Panc1 (cell line): ENCODE measurements at regions not wholly inside any gene's neighbourhood (a gene's known extent, or its start where the extent isn't known, plus 50 kb on each side); places are given as distances from the start of the nearest gene placed in this dataset.
A peak's percentile ranks its signal among the peaks of the same experiment; 100 is the strongest.

ENCODE experiments used
- ATAC-seq: fragments of 200-7000 bp; cut with Tn5 transposase; 2 replicates; pipeline ENCODE4 v1.9.1; 2020; ENCODE audit warnings: mild to moderate bottlenecking, moderate library complexity
- BruUV-seq: library from RNA; stranded (reverse); fragments of 400-500 nt; replicated peaks from 2 replicates; lab custom pipeline; 2021; lab: Mats Ljungman, UMichigan
- CTCF ChIA-PET: fragments of 300-600 bp; sonication (Branson Sonifier 250); formaldehyde crosslinking; loops from one replicate; lab custom pipeline; 2022; ENCODE audit warnings: antibody characterized with exemption; lab: Charles Lee
- POLR2A ChIA-PET: fragments of 300-600 bp; sonication (Branson Sonifier 250); formaldehyde crosslinking; loops from one replicate; lab custom pipeline; 2022; ENCODE audit warnings: antibody characterized with exemption; lab: Charles Lee
- DNase-seq: peaks from one replicate; pipeline ENCODE4 v3.0.0-alpha.2; 2010; ENCODE audit warnings: low read depth, low spot score
- H3K27ac ChIP-seq: 2 replicates; pipeline ENCODE4 v1.5.1; 2011; ENCODE audit warnings: mild to moderate bottlenecking, low read length, inconsistent platforms
- H3K27me3 ChIP-seq: fragments of 200-500 bp; sonication (Bioruptor generic); 2 replicates; pipeline ENCODE4 v1.6.0; 2014; ENCODE audit warnings: low read length, inconsistent platforms; ENCODE audit not compliant: control insufficient read depth, insufficient read depth
- H3K36me3 ChIP-seq: fragments of 200-500 bp; sonication (Bioruptor generic); 2 replicates; pipeline ENCODE4 v1.5.1; 2014; ENCODE audit warnings: inconsistent platforms, mild to moderate bottlenecking, low read length, moderate library complexity; ENCODE audit not compliant: control insufficient read depth, insufficient read depth
- H3K4me1 ChIP-seq: 2 replicates; pipeline ENCODE4 v1.5.1; 2011; ENCODE audit warnings: inconsistent platforms, mild to moderate bottlenecking, low read length, moderate library complexity; ENCODE audit not compliant: control insufficient read depth, insufficient read depth
- H3K4me3 ChIP-seq, 2 experiments: 2 replicates each; pipeline ENCODE4 v1.5.1; 2011 to 2012; ENCODE audit warnings: low read depth in 2 of 2, low read length in 2 of 2, mild to moderate bottlenecking in 2 of 2, inconsistent platforms in 1 of 2, moderate library complexity in 1 of 2
- H3K9me3 ChIP-seq: fragments of 200-500 bp; sonication (Bioruptor generic); 2 replicates; pipeline ENCODE4 v1.5.1; 2014; ENCODE audit warnings: low read depth, mild to moderate bottlenecking, inconsistent platforms, low read length, moderate library complexity; ENCODE audit not compliant: control insufficient read depth, insufficient read depth
- POLR2AphosphoS5 ChIP-seq: IDR thresholded peaks from 2 replicates; pipeline ENCODE4 v1.6.1; 2012; ENCODE audit warnings: mild to moderate bottlenecking, low read depth, low read length, moderate library complexity
- SIN3A ChIP-seq: IDR thresholded peaks from 2 replicates; pipeline ENCODE4 v1.6.1; 2012; ENCODE audit warnings: low read depth, mild to moderate bottlenecking, low read length, moderate library complexity, borderline replicate concordance; ENCODE audit not compliant: insufficient read depth
- TCF7L2 ChIP-seq: IDR thresholded peaks from 2 replicates; pipeline ENCODE4 v1.6.1; 2011; ENCODE audit warnings: mild to moderate bottlenecking, low read depth, low read length, inconsistent platforms
- in situ Hi-C: cut with HindIII; loops from 2 replicates; pipeline ENCODE4 v1.10.0; 2016; ENCODE audit warnings: low sequenced_read_pairs, low pct_unique_long_range_greater_than_20kb
- intact Hi-C: fragments of 100-400 bp; cut with micrococcal nuclease; formaldehyde crosslinking; loops from one replicate; pipeline ENCODE4 v1.10.0; 2022; ENCODE audit not compliant: unreplicated experiment
- TF ChIP-seq, protein P1 (sequence below): fragments of 450-650 bp; IDR thresholded peaks from 2 replicates; pipeline ENCODE4 v1.5.1; 2017; ENCODE audit warnings: mild to moderate bottlenecking
- TF ChIP-seq, protein P2 (sequence below), 2 experiments: IDR thresholded peaks; 2 replicates each; pipeline ENCODE4 v1.6.1; 2011 to 2012; ENCODE audit warnings: low read depth in 2 of 2, control low read depth in 1 of 2, low read length in 1 of 2, mild to moderate bottlenecking in 1 of 2, moderate library complexity in 1 of 2; ENCODE audit not compliant: insufficient read depth in 1 of 2

DNA sequence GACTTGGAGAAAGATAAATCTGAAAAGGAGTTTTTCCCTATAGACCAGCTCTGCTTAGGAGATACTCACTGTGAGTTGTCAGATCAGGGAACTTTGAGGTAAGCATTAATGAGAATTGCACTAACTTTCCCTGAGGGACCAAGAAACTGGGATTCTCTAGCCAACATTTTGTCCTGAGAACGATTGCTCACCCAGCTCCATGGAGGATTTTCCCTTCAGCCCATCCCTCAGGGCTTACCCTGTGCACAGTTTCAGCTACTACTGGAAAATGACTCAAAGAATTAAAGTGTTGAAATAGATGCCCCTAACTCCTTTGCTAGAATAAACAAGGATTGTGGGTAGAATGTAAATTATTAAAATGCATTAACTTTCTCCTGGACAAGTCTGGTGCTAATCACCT lies 237.2 kb upstream of the IL12B start:
- no TSS peak for BruUV-seq
- no peak overlapping the region for H3K27ac ChIP-seq
- POLR2A ChIA-PET = no interaction called here
- in situ Hi-C loops (no loop called here), intact Hi-C loops (no loop called here)
- no peaks in the 10 kb centered on the region for H3K9me3 ChIP-seq
- CTCF ChIA-PET = no interaction called here
- no peak for DNase-seq
- H3K36me3 ChIP-seq = no peaks in the 10 kb centered on the region
- 0 out of 2 replicates have a peak, but pooled peaks cover 7% of the 10 kb centered on the region for H3K4me1 ChIP-seq
- TF ChIP-seq, protein P1, sequence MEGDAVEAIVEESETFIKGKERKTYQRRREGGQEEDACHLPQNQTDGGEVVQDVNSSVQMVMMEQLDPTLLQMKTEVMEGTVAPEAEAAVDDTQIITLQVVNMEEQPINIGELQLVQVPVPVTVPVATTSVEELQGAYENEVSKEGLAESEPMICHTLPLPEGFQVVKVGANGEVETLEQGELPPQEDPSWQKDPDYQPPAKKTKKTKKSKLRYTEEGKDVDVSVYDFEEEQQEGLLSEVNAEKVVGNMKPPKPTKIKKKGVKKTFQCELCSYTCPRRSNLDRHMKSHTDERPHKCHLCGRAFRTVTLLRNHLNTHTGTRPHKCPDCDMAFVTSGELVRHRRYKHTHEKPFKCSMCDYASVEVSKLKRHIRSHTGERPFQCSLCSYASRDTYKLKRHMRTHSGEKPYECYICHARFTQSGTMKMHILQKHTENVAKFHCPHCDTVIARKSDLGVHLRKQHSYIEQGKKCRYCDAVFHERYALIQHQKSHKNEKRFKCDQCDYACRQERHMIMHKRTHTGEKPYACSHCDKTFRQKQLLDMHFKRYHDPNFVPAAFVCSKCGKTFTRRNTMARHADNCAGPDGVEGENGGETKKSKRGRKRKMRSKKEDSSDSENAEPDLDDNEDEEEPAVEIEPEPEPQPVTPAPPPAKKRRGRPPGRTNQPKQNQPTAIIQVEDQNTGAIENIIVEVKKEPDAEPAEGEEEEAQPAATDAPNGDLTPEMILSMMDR = no peak
- TF ChIP-seq POLR2AphosphoS5 (no peak), SIN3A (no peak), TCF7L2 (no peak)
- TF ChIP-seq, protein P2, sequence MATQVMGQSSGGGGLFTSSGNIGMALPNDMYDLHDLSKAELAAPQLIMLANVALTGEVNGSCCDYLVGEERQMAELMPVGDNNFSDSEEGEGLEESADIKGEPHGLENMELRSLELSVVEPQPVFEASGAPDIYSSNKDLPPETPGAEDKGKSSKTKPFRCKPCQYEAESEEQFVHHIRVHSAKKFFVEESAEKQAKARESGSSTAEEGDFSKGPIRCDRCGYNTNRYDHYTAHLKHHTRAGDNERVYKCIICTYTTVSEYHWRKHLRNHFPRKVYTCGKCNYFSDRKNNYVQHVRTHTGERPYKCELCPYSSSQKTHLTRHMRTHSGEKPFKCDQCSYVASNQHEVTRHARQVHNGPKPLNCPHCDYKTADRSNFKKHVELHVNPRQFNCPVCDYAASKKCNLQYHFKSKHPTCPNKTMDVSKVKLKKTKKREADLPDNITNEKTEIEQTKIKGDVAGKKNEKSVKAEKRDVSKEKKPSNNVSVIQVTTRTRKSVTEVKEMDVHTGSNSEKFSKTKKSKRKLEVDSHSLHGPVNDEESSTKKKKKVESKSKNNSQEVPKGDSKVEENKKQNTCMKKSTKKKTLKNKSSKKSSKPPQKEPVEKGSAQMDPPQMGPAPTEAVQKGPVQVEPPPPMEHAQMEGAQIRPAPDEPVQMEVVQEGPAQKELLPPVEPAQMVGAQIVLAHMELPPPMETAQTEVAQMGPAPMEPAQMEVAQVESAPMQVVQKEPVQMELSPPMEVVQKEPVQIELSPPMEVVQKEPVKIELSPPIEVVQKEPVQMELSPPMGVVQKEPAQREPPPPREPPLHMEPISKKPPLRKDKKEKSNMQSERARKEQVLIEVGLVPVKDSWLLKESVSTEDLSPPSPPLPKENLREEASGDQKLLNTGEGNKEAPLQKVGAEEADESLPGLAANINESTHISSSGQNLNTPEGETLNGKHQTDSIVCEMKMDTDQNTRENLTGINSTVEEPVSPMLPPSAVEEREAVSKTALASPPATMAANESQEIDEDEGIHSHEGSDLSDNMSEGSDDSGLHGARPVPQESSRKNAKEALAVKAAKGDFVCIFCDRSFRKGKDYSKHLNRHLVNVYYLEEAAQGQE (IDR thresholded peaks at IDR 0.05; ENCODE audit: insufficient read depth in 1 of 2, low read depth in 2 of 2, low read length in 1 of 2) = no peak
- no peak overlapping the region for H3K4me3 ChIP-seq
- no peaks in the 10 kb centered on the region for H3K27me3 ChIP-seq
- ATAC-seq = no peak

DNA sequence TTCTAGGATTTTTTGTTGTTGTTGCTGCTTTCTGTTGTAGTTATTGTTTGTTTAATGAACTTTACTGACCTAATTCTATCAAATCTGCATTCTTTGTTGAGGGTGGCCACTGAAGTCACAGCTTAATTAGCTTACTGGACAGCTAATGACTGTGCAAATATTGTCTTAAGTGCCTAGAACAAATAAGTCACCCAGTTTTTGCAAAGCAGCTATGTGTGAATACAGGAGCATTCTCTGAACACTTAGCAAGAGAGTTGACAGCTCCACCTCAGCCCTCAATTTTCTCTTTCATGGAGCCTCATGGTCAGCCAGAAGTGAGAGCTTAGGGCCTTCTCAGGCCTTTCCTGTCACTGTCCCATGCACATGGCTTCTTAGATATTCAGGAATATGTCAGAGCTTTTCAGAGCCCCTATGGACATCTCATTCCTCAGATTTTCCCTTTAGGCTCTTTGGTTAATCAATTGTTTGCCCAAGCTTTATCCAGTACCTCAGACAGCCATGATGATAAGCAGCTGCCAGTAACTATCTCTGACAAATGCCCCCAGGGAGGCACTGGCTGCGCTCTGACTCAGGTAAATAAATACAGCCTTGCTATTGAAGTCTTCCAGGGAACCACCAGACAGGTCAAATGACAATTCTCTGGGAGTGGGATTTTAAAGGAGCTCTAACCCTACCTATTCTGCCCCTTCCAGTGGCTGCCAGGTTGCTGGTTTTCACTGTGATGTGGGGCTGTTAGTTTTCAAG lies 241.4 kb upstream of the IL12B start:
- in situ Hi-C loops (no loop called here), intact Hi-C loops (no loop called here)
- Histone ChIP-seq H3K27ac (no peak overlapping the region), H3K27me3 (no peaks in the 10 kb centered on the region), H3K36me3 (no peaks in the 10 kb centered on the region), H3K4me1 (0 out of 2 replicates have a peak, but pooled peaks cover 7% of the 10 kb centered on the region), H3K4me3 (no peak overlapping the region), H3K9me3 (no peaks in the 10 kb centered on the region)
- peak; percentile 88 for ATAC-seq
- ChIA-PET POLR2A (no interaction called here), CTCF (no interaction called here)
- no TSS peak for BruUV-seq
- DNase-seq = peak; percentile 22
- TF ChIP-seq, protein P1 = no peak
- TF ChIP-seq SIN3A (no peak), POLR2AphosphoS5 (no peak), TCF7L2 (no peak)
- TF ChIP-seq, protein P2 (IDR thresholded peaks at IDR 0.05; ENCODE audit: insufficient read depth in 1 of 2, low read depth in 2 of 2, low read length in 1 of 2) = no peak
